Right lung (tissue), 2 donors: ENCODE measurements at regions not wholly inside any gene's neighbourhood (a gene's known extent, or its start where the extent isn't known, plus 50 kb on each side); places are given as distances from the start of the nearest gene placed in this dataset.
"Not testable (repeated sequence)": the region's sequence is repeated elsewhere in the genome, so short reads cannot be mapped to it uniquely, and the experiment has no call there.

Experiments used
- DNase-seq, 2 donors: peaks; one replicate each; pipeline ENCODE4 v3.0.0-alpha.2; 2013

GRCh38 chr2:220341014-220341413 lies 713.6 kb downstream of the SLC4A3 start:
- no peak for DNase-seq

- DNase-seq = no peak
These were observed 719.5 kb downstream of the SLC4A3 start for GRCh38 chr2:220346919-220347318.

GRCh38 chr2:220347626-220348025 lies 720.2 kb downstream of the SLC4A3 start:
- DNase-seq = no peak

GRCh38 chr2:220348206-220348605 lies 720.8 kb downstream of the SLC4A3 start:
- DNase-seq = no peak

- no peak for DNase-seq
These were observed 726.5 kb downstream of the SLC4A3 start for GRCh38 chr2:220353897-220354296.

- no peak for DNase-seq
These were observed 728.6 kb downstream of the SLC4A3 start for GRCh38 chr2:220356076-220356475.

GRCh38 chr2:220365023-220365422 lies 737.6 kb downstream of the SLC4A3 start:
- DNase-seq = no peak

GRCh38 chr2:220366765-220367164 lies 739.3 kb downstream of the SLC4A3 start:
- no peak for DNase-seq

- no peak for DNase-seq
These were observed 743.3 kb downstream of the SLC4A3 start for GRCh38 chr2:220370764-220371163.

GRCh38 chr2:220371211-220371610 lies 743.8 kb downstream of the SLC4A3 start:
- DNase-seq = no peak

GRCh38 chr2:220373878-220374277 lies 746.4 kb downstream of the SLC4A3 start:
- no peak for DNase-seq

- no peak for DNase-seq
These were observed 746.9 kb downstream of the SLC4A3 start for GRCh38 chr2:220374282-220374681.

- DNase-seq = no peak
These were observed 750.2 kb downstream of the SLC4A3 start for GRCh38 chr2:220377482-220378155.

- not testable (repeated sequence) for DNase-seq
These were observed 760.3 kb downstream of the SLC4A3 start for GRCh38 chr2:220387758-220388157.

GRCh38 chr2:220393711-220394110 lies 766.3 kb downstream of the SLC4A3 start:
- no peak for DNase-seq

GRCh38 chr2:220394433-220394832 lies 767.0 kb downstream of the SLC4A3 start:
- DNase-seq = peak in 1 of 2 donors; percentile 1

- no peak for DNase-seq
These were observed 768.9 kb downstream of the SLC4A3 start for GRCh38 chr2:220396287-220396686.

- no peak for DNase-seq
These were observed 782.9 kb downstream of the SLC4A3 start for GRCh38 chr2:220410296-220410695.

- no peak for DNase-seq
These were observed 790.1 kb downstream of the SLC4A3 start for GRCh38 chr2:220417503-220417902.

- DNase-seq = no peak
These were observed 792.2 kb downstream of the SLC4A3 start for GRCh38 chr2:220419647-220420046.

- no peak for DNase-seq
These were observed 793.4 kb downstream of the SLC4A3 start for GRCh38 chr2:220420820-220421219.

- no peak for DNase-seq
These were observed 795.2 kb downstream of the SLC4A3 start for GRCh38 chr2:220422676-220423075.

- no peak for DNase-seq
These were observed 797.1 kb downstream of the SLC4A3 start for GRCh38 chr2:220424561-220424960.

GRCh38 chr2:220432645-220433044 lies 805.2 kb downstream of the SLC4A3 start:
- no peak for DNase-seq
